Heart left ventricle (tissue), 13 donors: ENCODE measurements at regions not wholly inside any gene's neighbourhood (a gene's known extent, or its start where the extent isn't known, plus 50 kb on each side); places are given as distances from the start of the nearest gene placed in this dataset.

Experiments
- POLR2A ChIP-seq, 2 donors: fragments of 450-650 bp; IDR thresholded peaks; one replicate each; pipeline ENCODE4 v1.6.1; 2017; ENCODE audit warnings: antibody characterized with exemption in 2 of 2, mild to moderate bottlenecking in 2 of 2, moderate library complexity in 2 of 2
- TF ChIP-seq, protein P1 (sequence below), 12 donors: fragments of 200-600 bp; sonication (generic) in 4 of 12; IDR thresholded peaks; one replicate each; pipeline versions ENCODE4 v1.5.0 to v1.8.0; 2018 to 2022; ENCODE audit warnings: antibody characterized with exemption in 12 of 12, mild to moderate bottlenecking in 5 of 12
- donor health status: ischemic (EF 13 %, LVEDD 7.1; RV severe dilation, severe dysfunction).
- donor health status: DM: no; HTN: yes; CAD: no.
- donor health status: DM: no; HTN: no; CAD: no.
- donor health status: ischemic (EF 25% LVEDD 6.9; RV normal size, moderate dysfunction).
- donor health status: ischemic (EF 25% LVEDD 5.7; RV mildly dilated, moderate dysfunction).
- donor health status: ischemic (EF 35%, LVEDD 5.7; RV mildly dilated, moderate dysfunction).
- donor health status: nonischemic (EF 11% LVEDD 7.7; RV severe dilation, severe dysfunction).
- donor health status: DM: yes; HTN: yes; CAD: no.
- donor health status: PGD.
- donor health status: ischemic (EF 29% LVEDD 5.4; RV normal size, mild dysfunction).
- donor health status: nonischemic (EF 23%, LVEDD 6.1; RV moderate dilation, normal function).

DNA sequence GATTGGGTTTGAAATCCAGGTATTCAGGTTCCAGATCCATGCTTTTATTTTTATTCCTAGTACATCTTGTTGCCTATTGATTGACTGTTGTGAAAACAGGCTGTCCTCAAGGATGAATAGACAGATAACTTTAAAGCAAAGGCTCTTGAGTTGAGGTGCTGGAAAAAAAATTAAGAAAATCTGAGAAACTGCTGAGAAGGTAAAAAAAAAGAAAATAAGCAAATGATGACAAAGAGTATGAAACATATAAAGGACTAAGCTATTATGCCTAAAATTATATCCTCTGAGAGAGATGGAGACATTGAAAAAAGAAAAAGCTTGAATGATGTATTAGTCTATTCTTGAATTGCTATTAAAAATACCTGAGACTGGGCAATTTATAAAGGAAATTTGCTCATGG is 392.3 kb upstream of the RGS17 start:
- TF ChIP-seq, protein P1, sequence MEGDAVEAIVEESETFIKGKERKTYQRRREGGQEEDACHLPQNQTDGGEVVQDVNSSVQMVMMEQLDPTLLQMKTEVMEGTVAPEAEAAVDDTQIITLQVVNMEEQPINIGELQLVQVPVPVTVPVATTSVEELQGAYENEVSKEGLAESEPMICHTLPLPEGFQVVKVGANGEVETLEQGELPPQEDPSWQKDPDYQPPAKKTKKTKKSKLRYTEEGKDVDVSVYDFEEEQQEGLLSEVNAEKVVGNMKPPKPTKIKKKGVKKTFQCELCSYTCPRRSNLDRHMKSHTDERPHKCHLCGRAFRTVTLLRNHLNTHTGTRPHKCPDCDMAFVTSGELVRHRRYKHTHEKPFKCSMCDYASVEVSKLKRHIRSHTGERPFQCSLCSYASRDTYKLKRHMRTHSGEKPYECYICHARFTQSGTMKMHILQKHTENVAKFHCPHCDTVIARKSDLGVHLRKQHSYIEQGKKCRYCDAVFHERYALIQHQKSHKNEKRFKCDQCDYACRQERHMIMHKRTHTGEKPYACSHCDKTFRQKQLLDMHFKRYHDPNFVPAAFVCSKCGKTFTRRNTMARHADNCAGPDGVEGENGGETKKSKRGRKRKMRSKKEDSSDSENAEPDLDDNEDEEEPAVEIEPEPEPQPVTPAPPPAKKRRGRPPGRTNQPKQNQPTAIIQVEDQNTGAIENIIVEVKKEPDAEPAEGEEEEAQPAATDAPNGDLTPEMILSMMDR (IDR thresholded peaks at IDR 0.05) = no peak
- TF ChIP-seq POLR2A (IDR thresholded peaks at IDR 0.05) = no peak
